Neuronal stem cell (in vitro differentiated cells): ENCODE measurements at regions not wholly inside any gene's neighbourhood (a gene's known extent, or its start where the extent isn't known, plus 50 kb on each side); places are given as distances from the start of the nearest gene placed in this dataset.

ENCODE experiments used
- DNase-seq: peaks from one replicate; pipeline ENCODE4 v3.0.0-alpha.2; 2013; ENCODE audit warnings: low spot score
- H2AFZ ChIP-seq: one replicate; pipeline ENCODE4 v1.6.1; 2013; ENCODE audit warnings: mild to moderate bottlenecking, low read length, inconsistent platforms
- H2AK5ac ChIP-seq: 2 replicates; pipeline ENCODE4 v1.6.1; 2013; ENCODE audit warnings: low read depth, mild to moderate bottlenecking, inconsistent platforms, low read length, moderate library complexity, mixed read lengths
- H2BK120ac ChIP-seq: 2 replicates; pipeline ENCODE4 v1.6.1; 2013; ENCODE audit warnings: low read depth, mild to moderate bottlenecking, inconsistent platforms, low read length, moderate library complexity, mixed read lengths
- H2BK12ac ChIP-seq: one replicate; pipeline ENCODE4 v1.6.1; 2013; ENCODE audit warnings: low read length, inconsistent platforms
- H2BK15ac ChIP-seq: 2 replicates; pipeline ENCODE4 v1.6.1; 2013; ENCODE audit warnings: mild to moderate bottlenecking, low read length, inconsistent platforms, mixed read lengths
- H2BK5ac ChIP-seq: one replicate; pipeline ENCODE4 v1.6.1; 2013; ENCODE audit warnings: inconsistent platforms, mild to moderate bottlenecking, low read length, moderate library complexity
- H3K14ac ChIP-seq: one replicate; pipeline ENCODE4 v1.6.1; 2013; ENCODE audit warnings: low read length, inconsistent platforms
- H3K18ac ChIP-seq: 2 replicates; pipeline ENCODE4 v1.6.1; 2013; ENCODE audit warnings: low read length, inconsistent platforms
- H3K23ac ChIP-seq: 2 replicates; pipeline ENCODE4 v1.6.1; 2013; ENCODE audit warnings: low read depth, mild to moderate bottlenecking, mixed read lengths, low read length, inconsistent platforms; ENCODE audit not compliant: poor library complexity
- H3K27ac ChIP-seq: replicated peaks from 3 replicates; pipeline ENCODE4 v1.5.1; 2013; ENCODE audit warnings: low read length, inconsistent platforms
- H3K27me3 ChIP-seq, 3 experiments: 2 replicates each; pipeline ENCODE4 v1.6.1; 2013; ENCODE audit warnings: low read length in 3 of 3, mild to moderate bottlenecking in 2 of 3, inconsistent platforms in 1 of 3, low read depth in 1 of 3, mixed read lengths in 1 of 3, moderate library complexity in 1 of 3; ENCODE audit not compliant: control insufficient read depth in 3 of 3, insufficient read depth in 3 of 3
- H3K36me3 ChIP-seq, 2 donors: replicated peaks in 1 of 2; 2 replicates each; pipeline ENCODE4 v1.6.1; 2013; ENCODE audit warnings: low read length in 2 of 2; ENCODE audit not compliant: control insufficient read depth in 2 of 2, insufficient read depth in 2 of 2
- H3K4ac ChIP-seq: 2 replicates; pipeline ENCODE4 v1.6.1; 2013; ENCODE audit warnings: inconsistent platforms, mild to moderate bottlenecking, low read length, moderate library complexity
- H3K4me1 ChIP-seq, 2 donors: 1 replicate in 1 of 2; 2 replicates in 1 of 2; pipeline ENCODE4 v1.6.1; 2013; ENCODE audit warnings: low read length in 2 of 2, low read depth in 1 of 2; ENCODE audit not compliant: control insufficient read depth in 2 of 2, insufficient read depth in 1 of 2
- H3K4me2 ChIP-seq: one replicate; pipeline ENCODE4 v1.6.1; 2013; ENCODE audit warnings: mild to moderate bottlenecking, low read length, inconsistent platforms; ENCODE audit not compliant: insufficient read depth, poor library complexity, severe bottlenecking
- H3K4me3 ChIP-seq, 2 donors: 2 replicates each; pipeline ENCODE4 v1.5.1; 2013; ENCODE audit warnings: low read length in 2 of 2, mild to moderate bottlenecking in 2 of 2, inconsistent platforms in 1 of 2, moderate library complexity in 1 of 2
- H3K79me1 ChIP-seq: one replicate; pipeline ENCODE4 v1.6.1; 2013; ENCODE audit warnings: low read depth, mild to moderate bottlenecking, inconsistent platforms, low read length, moderate library complexity
- H3K9ac ChIP-seq: one replicate; pipeline ENCODE4 v1.6.1; 2013; ENCODE audit warnings: mild to moderate bottlenecking, low read depth, low read length, inconsistent platforms; ENCODE audit not compliant: poor library complexity
- H3K9me3 ChIP-seq, 2 donors: replicated peaks in 1 of 2; 2 replicates each; pipeline versions ENCODE3 to v1.6.1; 2013; ENCODE audit warnings: low read length in 2 of 2, mild to moderate bottlenecking in 2 of 2, inconsistent platforms in 1 of 2, low read depth in 1 of 2, mixed read lengths in 1 of 2, moderate library complexity in 1 of 2; ENCODE audit not compliant: control insufficient read depth in 2 of 2, insufficient read depth in 1 of 2
- H4K8ac ChIP-seq: one replicate; pipeline ENCODE4 v1.6.1; 2013; ENCODE audit warnings: low read depth, mild to moderate bottlenecking, inconsistent platforms, low read length, moderate library complexity
- H4K91ac ChIP-seq: one replicate; pipeline ENCODE4 v1.6.1; 2013; ENCODE audit warnings: low read length, low read depth, mild to moderate bottlenecking, inconsistent platforms; ENCODE audit not compliant: poor library complexity
- WGBS, 2 donors: extraction: QIAGEN DNeasy Blood & Tissue Kit; methylation state at CpG; one replicate each; pipeline ENCODE4 v1.1.7; 2013; ENCODE audit warnings: missing lambda C conversion rate in 2 of 2, mixed read lengths in 1 of 2; ENCODE audit not compliant: insufficient read length in 2 of 2, insufficient replicate concordance in 1 of 2; ENCODE audit errors: extremely low coverage in 2 of 2; 5-methylcytosine and 5-hydroxymethylcytosine counted together

DNA sequence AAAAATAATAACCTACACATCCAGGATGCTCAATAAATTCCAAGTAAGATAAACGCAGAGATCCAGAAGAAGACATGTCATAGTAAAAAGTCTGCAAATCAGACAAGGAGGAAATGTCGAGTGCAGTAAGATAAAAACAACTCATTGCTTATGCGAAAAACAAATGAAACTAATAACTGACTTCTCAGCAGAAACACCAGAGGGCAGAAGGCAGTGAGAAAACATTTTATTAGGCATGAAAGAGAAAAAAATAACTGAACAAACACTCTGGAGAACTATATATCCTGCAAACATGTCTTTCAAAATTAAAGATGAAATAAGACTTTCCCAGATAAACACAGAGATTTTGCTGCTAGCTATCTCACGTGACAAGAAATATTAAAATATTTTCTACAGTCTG is 201.3 kb upstream of the CTSO start:
- Histone ChIP-seq H3K9me3 (no peaks in the 10 kb centered on the region), H2BK120ac (no peak overlapping the region), H3K79me1 (no peaks in the 10 kb centered on the region), H2BK15ac (no peak overlapping the region), H3K23ac (no peak overlapping the region), H3K4me1 (no peaks in the 10 kb centered on the region), H2BK12ac (no peak overlapping the region), H2AFZ (no peak overlapping the region), H3K4ac (no peak overlapping the region), H3K4me3 (no peak overlapping the region), H3K14ac (no peak overlapping the region), H3K4me2 (no peak overlapping the region), H3K9ac (no peak overlapping the region), H3K27ac (no peak overlapping the region), H4K91ac (no peak overlapping the region), H3K36me3 (no peaks in the 10 kb centered on the region), H3K27me3 (no peaks in the 10 kb centered on the region), H3K18ac (no peak overlapping the region), H2AK5ac (no peak overlapping the region), H2BK5ac (no peak overlapping the region), H4K8ac (no peak overlapping the region)
- no CpG with 5 or more reads among the region's 4 CpGs for WGBS, 2 donors
- DNase-seq = no peak

DNA sequence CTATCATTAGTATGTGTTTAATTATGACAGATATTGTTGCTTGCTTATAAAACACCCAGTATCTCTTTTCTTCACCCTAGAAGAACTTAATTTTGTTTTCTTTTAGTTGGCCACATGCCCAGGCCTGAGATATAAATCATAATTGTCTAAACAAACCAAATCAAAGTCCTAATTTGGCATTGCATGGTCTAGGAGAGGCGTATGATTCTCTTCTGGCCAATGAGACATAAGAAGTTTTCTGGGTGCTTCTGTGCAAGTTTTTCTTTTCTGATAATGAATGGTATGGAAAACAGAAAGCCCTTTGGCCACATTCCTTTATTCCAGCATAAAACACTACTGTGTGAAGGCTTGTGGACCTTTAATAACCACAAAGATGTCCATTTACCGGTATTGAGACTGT is 192.9 kb upstream of the CTSO start:
- no peak overlapping the region for H3K9ac ChIP-seq
- H4K8ac ChIP-seq = no peak overlapping the region
- no peak overlapping the region for H2BK120ac ChIP-seq
- H3K23ac ChIP-seq = no peak overlapping the region
- no peak overlapping the region for H3K4ac ChIP-seq
- no peak overlapping the region for H2AK5ac ChIP-seq
- no peaks in the 10 kb centered on the region for H3K36me3 ChIP-seq
- H2AFZ ChIP-seq = no peak overlapping the region
- H3K4me3 ChIP-seq = no peak overlapping the region
- no peak overlapping the region for H2BK12ac ChIP-seq
- H3K27me3 ChIP-seq = no peaks in the 10 kb centered on the region
- no CpG with 5 or more reads among the region's 2 CpGs for WGBS, 2 donors
- H3K27ac ChIP-seq = no peak overlapping the region
- no peak overlapping the region for H4K91ac ChIP-seq
- no peak overlapping the region for H3K4me2 ChIP-seq
- H2BK15ac ChIP-seq = no peak overlapping the region
- H3K9me3 ChIP-seq = no peaks in the 10 kb centered on the region
- no peak overlapping the region for H3K18ac ChIP-seq
- H3K4me1 ChIP-seq = no peaks in the 10 kb centered on the region
- H3K14ac ChIP-seq = no peak overlapping the region
- no peaks in the 10 kb centered on the region for H3K79me1 ChIP-seq
- no peak overlapping the region for H2BK5ac ChIP-seq
- no peak for DNase-seq

- no peak overlapping the region for H2BK12ac ChIP-seq
- H2BK120ac ChIP-seq = no peak overlapping the region
- H3K27me3 ChIP-seq = no peaks in the 10 kb centered on the region
- no peak overlapping the region for H2BK15ac ChIP-seq
- H3K9ac ChIP-seq = no peak overlapping the region
- H3K4me1 ChIP-seq = no peaks in the 10 kb centered on the region
- no peak overlapping the region for H3K27ac ChIP-seq
- no peak overlapping the region for H3K4me3 ChIP-seq
- H3K36me3 ChIP-seq = no peaks in the 10 kb centered on the region
- no peak overlapping the region for H3K4me2 ChIP-seq
- no peaks in the 10 kb centered on the region for H3K9me3 ChIP-seq
- no peak overlapping the region for H2BK5ac ChIP-seq
- no peak overlapping the region for H3K4ac ChIP-seq
- no CpG with 5 or more reads among the region's 3 CpGs for WGBS, 2 donors
- no peak overlapping the region for H4K91ac ChIP-seq
- H3K23ac ChIP-seq = no peak overlapping the region
- no peak overlapping the region for H2AK5ac ChIP-seq
- H3K14ac ChIP-seq = no peak overlapping the region
- no peak overlapping the region for H4K8ac ChIP-seq
- no peak overlapping the region for H2AFZ ChIP-seq
- no peak for DNase-seq
- H3K18ac ChIP-seq = no peak overlapping the region
- H3K79me1 ChIP-seq = no peaks in the 10 kb centered on the region
Observed at GRCh38 chr4:156144961-156145360, 191.3 kb upstream of the CTSO start.

GRCh38 chr4:156138781-156139280 is 185.2 kb upstream of the CTSO start:
- H2AFZ ChIP-seq = no peak overlapping the region
- no peak overlapping the region for H2BK15ac ChIP-seq
- H2BK120ac ChIP-seq = no peak overlapping the region
- no peak overlapping the region for H2BK5ac ChIP-seq
- no peak overlapping the region for H3K4ac ChIP-seq
- H3K9ac ChIP-seq = no peak overlapping the region
- H2BK12ac ChIP-seq = no peak overlapping the region
- no peak overlapping the region for H3K18ac ChIP-seq
- H4K8ac ChIP-seq = no peak overlapping the region
- no peaks in the 10 kb centered on the region for H3K9me3 ChIP-seq
- no peak for DNase-seq
- H3K27ac ChIP-seq = no peak overlapping the region
- H3K79me1 ChIP-seq = no peaks in the 10 kb centered on the region
- peaks cover 5 to 6% of the 10 kb centered on the region in 2 donors for H3K4me1 ChIP-seq
- no peak overlapping the region for H3K4me2 ChIP-seq
- H3K23ac ChIP-seq = no peak overlapping the region
- no peaks in the 10 kb centered on the region for H3K36me3 ChIP-seq
- H3K14ac ChIP-seq = no peak overlapping the region
- H3K27me3 ChIP-seq = no peaks in the 10 kb centered on the region
- no peak overlapping the region for H2AK5ac ChIP-seq
- 100% methylated on average over 3 of the region's 9 CpGs; no CpG with 5 or more reads in 1 of the 2 donors for WGBS, 2 donors
- H3K4me3 ChIP-seq = no peak overlapping the region
- H4K91ac ChIP-seq = no peak overlapping the region
